UCSD-AML1 (cell line): ENCODE measurements at regions not wholly inside any gene's neighbourhood (a gene's known extent, or its start where the extent isn't known, plus 50 kb on each side); places are given as distances from the start of the nearest gene placed in this dataset.
A peak's percentile ranks its signal among the peaks of the same experiment; 100 is the strongest.

Experiments used
- DNase-seq: peaks from one replicate; lab custom pipeline; 2025; ENCODE audit not compliant: unreplicated experiment; lab: John Stamatoyannopoulos, UW

- DNase-seq, result no peak
Observed at GRCh38 chr4:123308667-123309066, 87.9 kb upstream of the SPRY1 start.

DNA sequence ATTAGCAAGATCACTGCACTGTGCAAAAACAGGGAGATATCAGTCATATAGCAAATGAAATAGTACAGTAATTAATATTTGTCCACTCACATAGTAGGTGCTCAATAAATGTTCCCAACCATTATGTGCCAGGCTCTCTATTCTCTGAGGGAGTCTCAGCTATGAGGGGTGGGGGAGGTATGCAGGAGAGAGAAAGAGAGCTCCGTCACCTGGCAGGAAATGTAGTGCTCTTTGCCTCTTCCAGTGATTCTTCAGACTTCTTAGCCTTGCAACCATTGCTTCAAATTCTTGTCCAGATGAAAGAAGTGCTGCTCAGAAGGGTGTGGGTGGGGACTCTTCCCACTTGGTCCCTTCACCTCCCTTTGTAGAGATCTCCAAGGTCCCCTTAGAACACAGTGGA is 84.5 kb upstream of the SPRY1 start:
- DNase-seq, result no peak

GRCh38 chr4:123312951-123313592 is 83.5 kb upstream of the SPRY1 start:
- no peak for DNase-seq

DNA sequence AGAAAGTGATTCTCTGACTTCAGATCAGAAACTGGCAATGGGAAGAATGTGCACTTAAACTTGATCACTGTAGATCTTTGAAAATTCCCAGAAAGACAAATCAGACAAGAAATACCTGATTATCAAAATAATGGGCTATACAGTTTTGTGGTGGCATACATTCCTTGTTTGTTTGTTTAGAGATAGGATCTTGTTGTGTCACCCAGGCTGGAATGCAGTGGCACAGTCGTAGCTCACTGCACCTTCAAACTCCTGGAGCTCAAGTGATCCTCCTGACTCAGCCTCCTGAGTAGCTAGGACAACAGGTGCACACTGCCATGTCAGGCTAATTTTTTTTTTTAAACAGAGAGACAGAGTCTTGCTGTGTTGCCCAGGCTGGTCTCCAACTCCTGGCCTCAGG is 81.0 kb upstream of the SPRY1 start:
- DNase-seq, result no peak

- no peak for DNase-seq
Observed at GRCh38 chr4:123317211-123317610, 79.4 kb upstream of the SPRY1 start.

DNA sequence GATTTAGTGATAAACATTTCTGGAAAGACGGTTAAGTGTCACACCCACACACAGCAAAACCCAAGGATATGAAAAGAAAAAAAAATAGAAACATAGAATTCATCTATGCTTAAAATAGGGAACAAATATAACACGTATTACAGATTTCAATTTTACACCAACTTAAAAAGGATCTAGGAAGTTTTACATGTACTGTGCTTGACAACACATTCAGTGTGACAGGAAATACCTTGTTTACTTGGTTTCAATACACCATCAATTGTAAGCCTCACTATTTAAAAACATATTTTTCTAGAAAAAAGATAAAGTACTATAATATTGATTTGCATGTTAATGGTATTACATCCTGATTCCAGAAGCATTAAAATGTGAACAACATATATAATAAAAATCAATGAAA is 77.0 kb upstream of the SPRY1 start:
- DNase-seq, result no peak

DNA sequence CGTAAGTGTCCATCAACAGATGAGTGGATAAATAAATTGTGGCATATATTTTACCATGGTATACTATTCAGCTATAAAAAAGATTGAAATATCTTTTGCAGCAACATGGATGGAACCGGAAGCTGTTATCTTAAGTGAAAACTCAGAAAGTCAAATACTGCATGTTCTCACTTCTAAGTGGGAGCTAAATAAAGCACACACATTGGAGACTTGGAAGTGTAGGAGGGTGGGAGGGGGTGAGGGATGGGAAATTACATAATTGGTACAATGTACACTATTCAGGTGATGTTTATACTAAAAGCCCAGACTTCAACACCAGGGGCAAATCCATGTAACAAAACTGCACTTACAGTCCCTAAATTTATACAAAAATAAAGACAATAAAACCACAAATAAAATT is 72.6 kb upstream of the SPRY1 start:
- DNase-seq, result no peak

GRCh38 chr4:123325241-123325681 is 71.3 kb upstream of the SPRY1 start:
- DNase-seq, result no peak

GRCh38 chr4:123327346-123327745 is 69.2 kb upstream of the SPRY1 start:
- no peak for DNase-seq

- no peak for DNase-seq
Observed at GRCh38 chr4:123327846-123328429, 68.7 kb upstream of the SPRY1 start.

DNA sequence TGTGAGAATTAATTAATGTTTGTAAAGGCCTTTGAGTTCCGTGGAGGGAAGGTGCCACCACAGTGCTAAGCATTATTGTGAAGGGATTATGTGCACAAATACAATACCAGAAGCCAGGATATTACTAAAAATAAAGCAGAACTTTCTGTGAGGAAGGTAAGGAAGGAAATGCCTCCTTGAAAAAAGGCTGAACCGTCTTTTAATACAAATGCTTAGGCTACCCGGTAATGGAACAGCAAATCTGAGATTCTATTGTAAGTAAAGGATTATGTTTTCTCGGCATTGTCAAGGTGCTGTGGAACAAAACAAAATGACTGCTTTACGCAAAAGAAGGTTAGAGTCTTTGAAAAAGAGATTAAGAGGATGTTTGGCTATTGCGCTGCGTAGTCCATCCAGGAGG is 57.9 kb upstream of the SPRY1 start:
- no peak for DNase-seq

- peak; percentile 13 for DNase-seq
Observed at GRCh38 chr4:123339507-123340380, 56.9 kb upstream of the SPRY1 start.

DNA sequence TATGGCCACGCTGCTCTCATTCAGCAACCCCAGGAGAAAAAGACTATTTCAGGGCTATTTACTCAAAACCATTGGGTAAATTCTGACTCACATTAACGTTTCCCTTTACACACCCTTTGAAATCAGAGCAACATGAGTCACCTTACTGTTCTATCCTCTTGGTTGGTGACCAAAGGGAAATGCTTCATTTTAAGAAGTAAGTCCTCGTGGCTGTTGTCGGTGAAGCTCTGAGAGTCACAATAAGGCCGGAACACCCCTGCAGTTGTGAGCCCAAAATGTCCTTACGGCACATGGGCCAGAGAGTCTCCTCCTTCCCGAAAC is 56.3 kb upstream of the SPRY1 start:
- DNase-seq, result no peak

- no peak for DNase-seq
Observed at GRCh38 chr4:123342498-123342897, 54.1 kb upstream of the SPRY1 start.

- no peak for DNase-seq
Observed at GRCh38 chr4:123343400-123344041, 53.1 kb upstream of the SPRY1 start.

GRCh38 chr4:123345137-123345934 is 51.3 kb upstream of the SPRY1 start:
- no peak for DNase-seq

DNA sequence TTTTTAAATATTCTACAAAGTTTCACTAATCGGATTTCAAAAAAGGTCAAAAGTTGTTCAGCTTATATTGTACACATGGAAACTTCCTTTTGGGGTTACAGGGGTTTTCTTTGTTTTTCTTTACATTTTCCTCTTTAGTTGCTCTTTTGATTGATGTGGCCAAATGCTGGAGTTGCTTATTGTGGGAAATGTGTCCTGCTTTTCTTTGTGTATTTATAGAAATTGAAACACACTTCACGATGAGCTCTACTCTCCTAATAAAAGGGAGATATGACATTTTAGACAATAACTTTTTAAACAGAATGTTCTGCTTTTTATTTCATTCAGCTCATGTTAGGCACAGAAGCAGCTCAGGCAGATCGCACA is 50.7 kb upstream of the SPRY1 start:
- no peak for DNase-seq

GRCh38 chr4:123346330-123346940 is 50.2 kb upstream of the SPRY1 start:
- DNase-seq, result no peak
